ENCODE measurements at regions not wholly inside any gene's neighbourhood (a gene's known extent, or its start where the extent isn't known, plus 50 kb on each side); places are given as distances from the start of the nearest gene placed in this dataset.

DNA sequence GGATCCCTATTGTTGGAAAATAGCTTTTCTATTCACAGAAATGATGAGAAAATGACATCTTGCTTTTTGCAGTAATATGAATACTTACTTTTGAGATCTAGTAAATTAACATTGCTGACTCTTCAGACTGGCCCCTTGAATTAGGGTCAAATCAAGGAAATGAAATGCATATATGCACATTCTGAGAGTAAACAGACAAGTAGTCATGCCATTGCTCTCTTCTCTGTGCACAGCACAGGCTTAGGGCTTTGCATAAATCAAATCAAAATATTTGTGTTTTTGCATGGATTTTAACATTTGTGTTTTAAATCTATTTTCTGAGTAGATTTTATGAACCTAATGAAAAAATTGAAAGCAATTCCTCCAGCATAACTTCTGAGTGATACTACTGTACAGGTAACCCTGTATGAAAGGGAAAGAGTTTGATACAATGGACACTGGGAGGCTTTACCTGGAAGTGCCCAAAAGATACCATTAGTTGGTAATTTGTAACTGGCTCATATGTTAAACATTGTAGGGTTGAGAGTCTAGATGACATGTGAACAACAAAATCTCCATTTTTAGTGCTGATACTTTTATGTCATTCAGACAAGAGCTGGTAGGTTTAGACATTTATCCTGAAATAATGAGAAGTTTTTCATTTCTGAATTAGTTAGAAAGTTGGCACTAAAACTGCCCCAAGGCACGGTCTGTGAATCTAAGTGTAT, 280.2 kb upstream of the FBXO33 start:
- no peak overlapping the region for H2AFZ ChIP-seq (ENCODE audit: low read depth, low read length)

DNA sequence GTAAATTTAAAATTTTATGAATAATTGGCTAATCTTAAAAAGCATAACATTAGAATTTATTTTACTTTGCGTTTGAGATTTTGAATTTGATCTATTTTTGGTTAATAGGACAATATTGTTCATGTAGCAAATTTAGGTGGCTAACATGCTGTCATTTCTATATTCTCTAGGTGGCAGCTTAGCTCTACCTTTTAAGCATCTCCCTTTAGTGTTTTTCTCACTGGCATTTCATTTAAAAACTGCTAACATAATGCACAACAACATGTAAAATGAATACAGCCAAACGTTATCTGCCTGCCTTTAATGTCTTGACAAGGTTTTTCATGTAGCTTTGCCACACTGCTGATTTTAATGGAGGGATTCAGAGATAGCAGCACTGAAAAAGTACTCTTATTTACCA, 272.4 kb upstream of the FBXO33 start:
- H3K9me3 ChIP-seq (ENCODE audit: low read length): no peaks in the 10 kb centered on the region
- TF ChIP-seq RAD21 (conservative IDR thresholded peaks at IDR 0.05) (peak; percentile 86), EZH2 (IDR thresholded peaks at IDR 0.05; ENCODE audit: borderline replicate concordance, insufficient read depth, low read length, poor library complexity, severe bottlenecking) (no peak), EP300 (conservative IDR thresholded peaks at IDR 0.05; ENCODE audit: poor library complexity, severe bottlenecking) (no peak), POLR2AphosphoS5 (IDR thresholded peaks at IDR 0.05) (no peak), SMC3 (conservative IDR thresholded peaks at IDR 0.05; ENCODE audit: poor library complexity) (peak; percentile 77), MXI1 (conservative IDR thresholded peaks at IDR 0.05; ENCODE audit: poor library complexity, severe bottlenecking) (no peak), TAF1 (IDR thresholded peaks at IDR 0.05; ENCODE audit: low read depth) (no peak)
- TF ChIP-seq, protein P1, sequence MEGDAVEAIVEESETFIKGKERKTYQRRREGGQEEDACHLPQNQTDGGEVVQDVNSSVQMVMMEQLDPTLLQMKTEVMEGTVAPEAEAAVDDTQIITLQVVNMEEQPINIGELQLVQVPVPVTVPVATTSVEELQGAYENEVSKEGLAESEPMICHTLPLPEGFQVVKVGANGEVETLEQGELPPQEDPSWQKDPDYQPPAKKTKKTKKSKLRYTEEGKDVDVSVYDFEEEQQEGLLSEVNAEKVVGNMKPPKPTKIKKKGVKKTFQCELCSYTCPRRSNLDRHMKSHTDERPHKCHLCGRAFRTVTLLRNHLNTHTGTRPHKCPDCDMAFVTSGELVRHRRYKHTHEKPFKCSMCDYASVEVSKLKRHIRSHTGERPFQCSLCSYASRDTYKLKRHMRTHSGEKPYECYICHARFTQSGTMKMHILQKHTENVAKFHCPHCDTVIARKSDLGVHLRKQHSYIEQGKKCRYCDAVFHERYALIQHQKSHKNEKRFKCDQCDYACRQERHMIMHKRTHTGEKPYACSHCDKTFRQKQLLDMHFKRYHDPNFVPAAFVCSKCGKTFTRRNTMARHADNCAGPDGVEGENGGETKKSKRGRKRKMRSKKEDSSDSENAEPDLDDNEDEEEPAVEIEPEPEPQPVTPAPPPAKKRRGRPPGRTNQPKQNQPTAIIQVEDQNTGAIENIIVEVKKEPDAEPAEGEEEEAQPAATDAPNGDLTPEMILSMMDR (IDR thresholded peaks at IDR 0.05; ENCODE audit: poor library complexity, severe bottlenecking): peak; percentile 78
- TF ChIP-seq, protein P2, sequence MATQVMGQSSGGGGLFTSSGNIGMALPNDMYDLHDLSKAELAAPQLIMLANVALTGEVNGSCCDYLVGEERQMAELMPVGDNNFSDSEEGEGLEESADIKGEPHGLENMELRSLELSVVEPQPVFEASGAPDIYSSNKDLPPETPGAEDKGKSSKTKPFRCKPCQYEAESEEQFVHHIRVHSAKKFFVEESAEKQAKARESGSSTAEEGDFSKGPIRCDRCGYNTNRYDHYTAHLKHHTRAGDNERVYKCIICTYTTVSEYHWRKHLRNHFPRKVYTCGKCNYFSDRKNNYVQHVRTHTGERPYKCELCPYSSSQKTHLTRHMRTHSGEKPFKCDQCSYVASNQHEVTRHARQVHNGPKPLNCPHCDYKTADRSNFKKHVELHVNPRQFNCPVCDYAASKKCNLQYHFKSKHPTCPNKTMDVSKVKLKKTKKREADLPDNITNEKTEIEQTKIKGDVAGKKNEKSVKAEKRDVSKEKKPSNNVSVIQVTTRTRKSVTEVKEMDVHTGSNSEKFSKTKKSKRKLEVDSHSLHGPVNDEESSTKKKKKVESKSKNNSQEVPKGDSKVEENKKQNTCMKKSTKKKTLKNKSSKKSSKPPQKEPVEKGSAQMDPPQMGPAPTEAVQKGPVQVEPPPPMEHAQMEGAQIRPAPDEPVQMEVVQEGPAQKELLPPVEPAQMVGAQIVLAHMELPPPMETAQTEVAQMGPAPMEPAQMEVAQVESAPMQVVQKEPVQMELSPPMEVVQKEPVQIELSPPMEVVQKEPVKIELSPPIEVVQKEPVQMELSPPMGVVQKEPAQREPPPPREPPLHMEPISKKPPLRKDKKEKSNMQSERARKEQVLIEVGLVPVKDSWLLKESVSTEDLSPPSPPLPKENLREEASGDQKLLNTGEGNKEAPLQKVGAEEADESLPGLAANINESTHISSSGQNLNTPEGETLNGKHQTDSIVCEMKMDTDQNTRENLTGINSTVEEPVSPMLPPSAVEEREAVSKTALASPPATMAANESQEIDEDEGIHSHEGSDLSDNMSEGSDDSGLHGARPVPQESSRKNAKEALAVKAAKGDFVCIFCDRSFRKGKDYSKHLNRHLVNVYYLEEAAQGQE (IDR thresholded peaks at IDR 0.05; ENCODE audit: borderline replicate concordance): no peak
- H3K27ac ChIP-seq (ENCODE audit: low read length): no peak overlapping the region
- no peak overlapping the region for H2AFZ ChIP-seq (ENCODE audit: low read depth, low read length)
- H3K36me3 ChIP-seq (ENCODE audit: insufficient read depth, low read length): no peaks in the 10 kb centered on the region
- no peak overlapping the region for H3K9ac ChIP-seq (ENCODE audit: low read length)
- H3K27me3 ChIP-seq (ENCODE audit: insufficient read depth, low read depth, low read length): no peaks in the 10 kb centered on the region
- H3K79me2 ChIP-seq (replicated peaks; ENCODE audit: insufficient read depth, low read length): no peaks in the 10 kb centered on the region
- no peaks in the 10 kb centered on the region for H4K20me1 ChIP-seq (ENCODE audit: insufficient read depth)
- no peaks in the 10 kb centered on the region for H3K9me2 ChIP-seq (ENCODE audit: insufficient read depth, low read length)
- no peak overlapping the region for H3K4me3 ChIP-seq (ENCODE audit: low read length)
- no peak overlapping the region for H3K4me2 ChIP-seq (ENCODE audit: low read length)
- no peaks in the 10 kb centered on the region for H3F3A ChIP-seq (ENCODE audit: insufficient read depth, low read length, poor library complexity, severe bottlenecking)

More for the DNA sequence above, 280.2 kb upstream of the FBXO33 start:
- Histone ChIP-seq H3K4me2 (ENCODE audit: low read length) (no peak overlapping the region), H3K27ac (ENCODE audit: low read length) (no peak overlapping the region), H4K20me1 (ENCODE audit: insufficient read depth) (no peaks in the 10 kb centered on the region), H3F3A (ENCODE audit: insufficient read depth, low read length, poor library complexity, severe bottlenecking) (no peaks in the 10 kb centered on the region), H3K9me3 (ENCODE audit: low read length) (no peaks in the 10 kb centered on the region), H3K36me3 (ENCODE audit: insufficient read depth, low read length) (no peaks in the 10 kb centered on the region), H3K9me2 (ENCODE audit: insufficient read depth, low read length) (no peaks in the 10 kb centered on the region), H3K27me3 (ENCODE audit: insufficient read depth, low read depth, low read length) (no peaks in the 10 kb centered on the region), H3K79me2 (replicated peaks; ENCODE audit: insufficient read depth, low read length) (no peaks in the 10 kb centered on the region), H3K9ac (ENCODE audit: low read length) (no peak overlapping the region), H3K4me3 (ENCODE audit: low read length) (no peak overlapping the region)
- TF ChIP-seq, protein P1 (IDR thresholded peaks at IDR 0.05; ENCODE audit: poor library complexity, severe bottlenecking): no peak
- TF ChIP-seq TAF1 (IDR thresholded peaks at IDR 0.05; ENCODE audit: low read depth) (no peak), EZH2 (IDR thresholded peaks at IDR 0.05; ENCODE audit: borderline replicate concordance, insufficient read depth, low read length, poor library complexity, severe bottlenecking) (no peak), EP300 (conservative IDR thresholded peaks at IDR 0.05; ENCODE audit: poor library complexity, severe bottlenecking) (no peak), MXI1 (conservative IDR thresholded peaks at IDR 0.05; ENCODE audit: poor library complexity, severe bottlenecking) (no peak), SMC3 (conservative IDR thresholded peaks at IDR 0.05; ENCODE audit: poor library complexity) (no peak), RAD21 (conservative IDR thresholded peaks at IDR 0.05) (no peak), POLR2AphosphoS5 (IDR thresholded peaks at IDR 0.05) (no peak)
- TF ChIP-seq, protein P2 (IDR thresholded peaks at IDR 0.05; ENCODE audit: borderline replicate concordance): no peak

All from neural cell (in vitro differentiated cells).